ENCODE measurements at regions not wholly inside any gene's neighbourhood (a gene's known extent, or its start where the extent isn't known, plus 50 kb on each side); places are given as distances from the start of the nearest gene placed in this dataset.

DNA sequence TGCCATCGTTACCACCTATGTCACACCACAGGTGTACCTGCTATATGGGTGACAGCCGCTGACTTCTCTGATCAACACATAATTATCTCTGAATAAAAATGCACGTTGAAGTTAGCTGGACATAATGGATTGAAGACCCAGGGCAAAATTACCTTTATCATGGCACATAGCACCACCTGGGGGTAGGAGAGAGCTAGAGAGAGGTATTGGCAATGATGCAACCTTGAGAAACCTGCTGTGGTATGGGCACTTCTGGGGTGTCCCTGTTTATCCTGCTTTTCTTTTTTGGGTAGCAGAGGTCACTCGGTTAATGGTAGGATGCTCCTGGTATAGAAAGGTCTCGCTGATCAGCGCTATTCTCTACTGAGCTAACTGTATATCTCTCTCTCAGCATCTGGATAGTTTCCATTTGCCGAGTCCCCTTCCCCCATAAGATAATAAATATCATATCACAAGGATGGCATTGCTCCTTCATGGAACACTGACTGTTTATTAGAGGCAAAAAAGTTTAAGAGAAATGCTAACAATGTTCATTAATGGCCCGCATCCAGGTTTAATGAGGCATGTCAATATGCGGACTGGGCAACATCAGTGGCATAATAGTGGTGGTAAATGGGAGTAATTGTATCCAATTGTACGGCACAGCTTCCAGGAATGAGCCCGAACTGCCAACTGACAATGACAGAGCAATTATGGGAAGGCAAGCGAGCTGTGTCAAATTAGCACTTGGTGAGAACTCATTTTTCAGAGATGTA, 323.1 kb downstream of the TFEC start:
- DNase-seq = peak; percentile 99

- DNase-seq = no peak
Observed at GRCh38 chr7:115704884-115705283, 325.7 kb downstream of the TFEC start.

GRCh38 chr7:115701141-115701540, 329.4 kb downstream of the TFEC start:
- DNase-seq = no peak

DNA sequence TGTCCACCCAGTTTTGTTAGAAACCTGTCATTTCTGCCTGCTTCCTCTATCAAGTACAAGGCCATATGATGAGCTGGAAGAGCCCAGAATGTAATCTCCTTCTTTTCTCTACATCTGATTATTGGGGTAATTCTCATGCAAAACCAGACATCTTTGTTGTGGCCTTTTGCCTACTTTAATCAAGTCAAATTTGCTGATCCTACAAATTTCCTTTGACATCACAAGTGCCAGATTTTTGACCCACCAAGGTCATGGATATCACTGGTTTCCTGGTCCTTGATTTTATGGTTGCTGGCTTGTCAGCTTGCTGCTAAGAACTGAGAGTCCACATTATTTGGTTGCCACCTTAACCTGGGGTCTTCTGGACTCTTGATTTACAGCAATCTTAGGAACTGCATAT, 336.1 kb downstream of the TFEC start:
- DNase-seq = no peak

DNA sequence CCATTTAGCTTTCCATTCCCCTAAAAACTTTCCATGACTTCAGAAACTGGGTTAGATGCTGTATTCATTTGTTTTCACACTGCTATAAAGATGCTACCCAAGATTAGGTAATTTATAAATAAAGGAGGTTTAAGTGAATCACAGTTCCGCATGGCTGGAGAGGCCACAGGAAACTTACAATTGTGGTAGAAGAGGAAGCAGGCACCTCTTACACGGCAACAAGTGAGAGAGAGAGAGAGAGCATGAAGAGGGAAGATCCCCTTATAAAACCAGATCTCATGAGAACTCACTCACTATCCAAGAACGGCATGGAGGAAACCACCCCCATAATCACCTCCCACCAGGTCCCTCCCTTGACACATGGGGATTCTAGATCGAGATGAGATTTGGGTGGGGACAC, 336.8 kb downstream of the TFEC start:
- no peak for DNase-seq

- no peak for DNase-seq
Observed at GRCh38 chr7:115689941-115690340, 340.6 kb downstream of the TFEC start.

DNA sequence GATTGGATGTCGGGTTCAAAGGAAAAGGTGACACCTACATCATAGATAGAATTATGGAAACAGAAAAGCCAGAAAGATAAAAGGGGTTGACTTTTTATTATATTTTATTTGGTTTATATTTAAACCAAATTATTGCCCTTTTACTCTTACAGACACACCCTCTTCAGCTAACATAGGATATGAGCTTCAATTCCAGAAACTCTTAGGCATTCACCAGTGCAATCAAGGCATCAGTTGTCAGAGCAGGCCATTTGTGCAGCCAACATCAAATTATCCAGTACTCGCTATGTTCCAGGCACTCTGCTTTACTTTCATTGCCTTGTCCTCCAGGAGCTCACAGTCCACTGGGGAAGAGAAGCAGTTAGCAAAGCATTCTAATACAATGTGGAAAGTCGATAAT, 347.5 kb downstream of the TFEC start:
- no peak for DNase-seq

GRCh38 chr7:115682507-115682906, 348.1 kb downstream of the TFEC start:
- DNase-seq = no peak

GRCh38 chr7:115680921-115681320, 349.6 kb downstream of the TFEC start:
- DNase-seq = no peak

DNA sequence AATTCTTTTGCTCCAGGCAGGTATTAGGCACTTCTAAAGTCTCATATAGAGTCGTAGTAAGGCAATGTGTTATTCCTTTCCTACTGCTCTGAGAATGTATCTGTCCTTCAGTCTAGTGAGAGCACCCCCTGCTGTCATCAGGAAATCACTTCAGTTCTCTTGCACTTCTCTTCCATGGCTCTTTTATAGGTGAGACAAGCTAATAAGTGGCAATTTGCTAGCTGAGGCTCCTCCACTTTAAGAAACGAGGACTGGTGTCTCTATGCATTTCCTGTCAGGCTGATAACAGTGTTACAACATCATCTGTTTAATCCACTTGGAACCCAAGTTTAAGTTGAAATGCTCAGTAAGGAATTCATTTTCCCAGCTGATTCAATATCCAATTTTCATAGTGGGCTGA, 350.6 kb downstream of the TFEC start:
- peak; percentile 43 for DNase-seq

- DNase-seq = no peak
Observed at GRCh38 chr7:115679423-115679822, 351.1 kb downstream of the TFEC start.

DNA sequence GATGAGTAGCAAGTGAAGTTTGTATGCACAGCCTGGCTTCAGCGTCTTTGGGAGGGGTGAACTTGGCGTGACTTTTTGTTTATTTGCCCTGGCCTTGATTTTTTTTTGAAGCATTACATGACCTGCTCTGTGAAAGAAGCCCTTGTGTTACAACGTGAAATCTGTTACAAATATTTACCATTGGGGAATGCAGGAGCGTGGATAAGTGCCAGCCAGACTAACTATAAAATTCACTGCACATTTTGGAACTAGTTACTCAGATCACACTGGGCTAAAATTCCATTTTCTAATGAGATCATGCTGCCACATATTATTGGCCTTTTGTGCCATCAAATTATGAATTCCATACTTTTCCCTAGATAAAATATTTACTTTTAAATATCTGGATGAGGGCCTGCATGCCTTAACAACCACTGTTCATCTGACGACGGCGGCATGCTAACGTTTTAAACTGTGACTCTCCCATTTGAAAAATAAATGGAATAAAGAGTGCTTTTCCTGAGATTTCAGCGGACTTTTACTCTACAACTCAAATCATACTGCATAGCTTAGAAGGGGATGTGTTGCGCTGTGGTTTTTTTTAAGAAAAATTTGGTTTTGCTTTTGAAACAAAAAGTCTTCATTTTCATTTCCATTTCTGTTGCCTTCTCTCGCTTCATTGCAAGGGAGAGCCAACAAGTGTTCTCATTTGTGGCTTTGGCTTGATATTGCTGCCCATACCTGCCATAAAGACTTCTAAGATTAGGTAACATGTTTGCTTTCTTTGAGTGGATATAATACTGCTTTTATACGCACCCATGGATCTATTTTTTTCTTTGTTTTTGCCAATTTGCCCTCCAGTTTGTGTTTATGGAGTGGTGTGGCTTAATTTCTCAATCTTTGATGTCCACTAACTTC, 352.2 kb downstream of the TFEC start:
- DNase-seq = no peak

DNA sequence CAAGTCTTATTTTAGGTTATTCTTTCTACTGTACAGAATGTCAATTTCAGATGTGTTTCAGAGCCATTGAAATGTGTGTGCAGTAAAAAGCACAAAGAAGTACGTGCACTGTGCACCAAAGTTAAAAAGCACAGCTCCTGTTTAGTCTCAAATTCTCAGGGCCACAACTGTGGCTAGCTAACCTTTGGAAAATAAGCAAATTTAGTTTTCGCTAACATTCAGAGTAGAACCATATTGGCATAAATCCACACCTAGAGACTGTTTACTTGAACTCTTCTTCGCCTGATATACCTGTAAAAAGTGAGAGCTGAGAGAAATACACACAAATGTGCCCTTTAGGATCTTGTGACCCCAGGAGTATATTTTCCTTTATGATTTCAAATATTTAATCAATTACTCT, 353.9 kb downstream of the TFEC start:
- DNase-seq = no peak

- no peak for DNase-seq
Observed at GRCh38 chr7:115676080-115676479, 354.5 kb downstream of the TFEC start.

DNA sequence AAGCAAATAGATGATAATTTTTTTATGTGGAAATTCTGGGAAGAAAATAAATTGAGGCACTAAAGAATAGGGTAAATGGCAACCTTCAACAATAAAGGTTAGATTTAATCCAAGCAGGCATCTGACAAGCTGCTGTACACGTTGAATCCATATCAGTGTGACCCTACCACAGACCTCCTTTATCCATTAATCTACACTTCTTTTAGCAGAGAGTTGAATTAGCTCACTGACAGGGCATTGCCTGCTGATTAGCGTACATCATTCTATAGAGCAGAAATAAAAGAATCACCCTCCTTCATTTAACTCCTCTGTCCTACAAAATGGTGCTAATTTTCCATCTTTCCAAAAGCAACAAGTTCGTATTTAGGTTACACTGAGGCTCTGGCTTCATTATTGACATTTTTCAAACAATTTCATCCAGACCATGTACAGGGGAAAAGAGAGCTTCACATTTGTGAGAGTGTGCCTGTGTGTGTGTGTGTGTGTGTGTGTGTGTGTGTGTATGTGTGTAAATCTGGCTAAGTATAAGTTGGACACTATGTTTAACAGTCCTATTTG, 356.0 kb downstream of the TFEC start:
- no peak for DNase-seq

- DNase-seq = no peak
Observed at GRCh38 chr7:115672024-115672423, 358.5 kb downstream of the TFEC start.

DNA sequence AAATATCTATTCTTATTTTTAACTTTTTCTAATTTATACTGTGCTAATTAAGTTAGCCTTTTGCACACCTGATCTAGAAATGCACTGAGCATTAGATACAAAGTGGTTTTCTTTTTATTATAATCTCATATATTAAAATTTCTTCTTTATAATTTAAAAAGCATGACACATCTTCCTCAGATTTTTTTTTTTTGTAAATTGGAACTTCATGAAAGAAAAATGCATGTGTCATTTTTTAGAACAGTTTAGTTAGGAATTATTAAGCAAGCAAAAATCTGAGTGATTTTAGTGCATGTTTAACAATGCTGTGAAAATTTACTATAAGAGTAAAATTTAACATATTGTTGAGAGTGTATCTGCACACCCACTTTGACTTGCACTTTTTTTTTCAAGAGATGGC, 367.9 kb downstream of the TFEC start:
- DNase-seq = no peak

DNA sequence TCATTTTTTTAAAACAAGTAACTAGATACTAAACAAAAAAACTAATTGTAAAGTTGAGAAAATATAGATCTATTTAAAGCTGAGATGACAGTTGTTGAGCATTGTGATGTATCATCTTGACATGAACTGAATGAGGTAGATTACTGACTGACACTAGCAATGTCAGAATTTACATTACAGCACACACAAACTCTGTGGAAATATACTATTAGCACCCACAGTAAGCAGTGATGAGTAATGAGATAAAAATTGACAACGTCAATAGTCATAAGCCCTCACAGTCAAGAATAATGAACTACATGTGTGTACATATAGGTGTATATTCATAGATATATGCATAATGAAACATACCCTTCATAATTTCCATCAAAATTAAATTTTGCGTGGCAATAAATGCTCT, 368.4 kb downstream of the TFEC start:
- no peak for DNase-seq

DNA sequence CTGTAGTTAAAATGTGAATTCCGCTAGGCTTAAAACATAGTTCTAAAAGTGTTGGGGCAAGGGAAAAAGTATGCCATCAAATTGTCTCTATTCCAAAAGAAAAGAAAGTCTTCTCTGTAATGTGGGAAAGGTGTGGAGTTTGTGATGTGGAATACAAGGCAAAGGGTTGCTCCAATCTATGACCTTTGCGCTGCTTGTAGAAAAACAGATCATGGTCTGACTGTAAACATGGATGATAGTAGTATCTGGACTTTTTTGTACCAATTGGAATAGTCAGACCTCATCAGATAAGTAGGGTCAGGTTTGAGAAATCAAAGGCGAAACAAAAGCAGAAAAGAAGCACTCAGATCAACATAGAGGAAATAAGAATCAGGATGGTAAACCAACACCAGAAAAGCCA, 372.3 kb downstream of the TFEC start:
- DNase-seq = no peak

DNA sequence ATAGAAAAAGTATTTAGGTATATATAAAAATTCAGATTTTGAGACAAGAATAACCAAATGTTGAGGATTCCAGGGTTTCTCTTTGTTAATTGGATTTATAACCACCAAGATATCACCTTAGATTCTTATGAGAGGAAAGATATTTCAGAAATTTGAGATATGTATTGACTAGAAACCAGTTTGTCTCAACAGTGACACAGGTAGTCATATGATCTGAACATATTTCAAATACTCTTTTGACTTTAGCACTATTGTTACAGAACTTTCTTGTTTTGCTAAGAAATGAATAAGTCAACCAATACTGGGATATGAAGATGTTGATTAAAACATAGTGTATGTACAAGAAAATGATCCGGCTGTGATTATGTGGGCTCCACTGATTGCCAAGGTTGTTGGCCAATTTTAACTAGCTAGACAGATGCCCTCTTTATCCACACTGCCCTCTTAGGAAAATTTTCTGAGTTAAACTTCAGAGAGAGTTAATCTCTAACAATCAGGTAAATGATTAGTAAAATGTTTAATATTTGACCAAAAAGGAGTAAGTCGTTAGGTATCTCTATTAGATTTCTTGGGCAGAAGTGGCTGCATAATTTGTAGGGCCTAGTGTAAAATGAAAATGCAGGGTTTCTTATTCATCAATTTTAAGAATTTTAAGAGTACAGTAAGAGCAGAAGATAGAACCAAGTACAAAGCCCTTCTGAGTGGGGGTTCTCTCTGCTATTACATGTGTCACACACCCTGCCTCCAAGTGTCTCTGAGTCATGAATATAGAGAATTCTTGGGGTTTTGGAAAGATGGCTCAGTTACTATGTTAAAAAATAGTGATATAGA, 376.0 kb downstream of the TFEC start:
- DNase-seq = no peak

GRCh38 chr7:115649429-115649828, 381.1 kb downstream of the TFEC start:
- no peak for DNase-seq

- DNase-seq = no peak
Observed at GRCh38 chr7:115647712-115648111, 382.9 kb downstream of the TFEC start.

- no peak for DNase-seq
Observed at GRCh38 chr7:115642194-115642593, 388.4 kb downstream of the TFEC start.

Measured in NCI-H1105 treated with DMSO at 0.1 percent for 48 hours (cell line).